Vagina (tissue), 2 donors: ENCODE measurements at regions not wholly inside any gene's neighbourhood (a gene's known extent, or its start where the extent isn't known, plus 50 kb on each side); places are given as distances from the start of the nearest gene placed in this dataset.

Source experiments
- POLR2A ChIP-seq, 2 donors: fragments of 450-650 bp; IDR thresholded peaks; one replicate each; pipeline ENCODE4 v1.6.1; 2017; ENCODE audit warnings: antibody characterized with exemption in 2 of 2, mild to moderate bottlenecking in 2 of 2, moderate library complexity in 2 of 2
- POLR2AphosphoS5 ChIP-seq, 2 donors: sonication (generic); formaldehyde crosslinking; IDR thresholded peaks; one replicate each; pipeline ENCODE4 v1.9.0; 2017; ENCODE audit warnings: antibody characterized with exemption in 2 of 2, mild to moderate bottlenecking in 2 of 2, low read depth in 1 of 2; ENCODE audit not compliant: insufficient read depth in 1 of 2
- TF ChIP-seq, protein P1 (sequence below), 3 experiments: fragments of 450-650 bp in 2 of 3; fragments of 200-600 bp in 1 of 3; sonication (generic) in 1 of 3; IDR thresholded peaks; one replicate each; pipeline ENCODE4 v1.5.1; 2017 to 2019; ENCODE audit warnings: antibody characterized with exemption in 3 of 3, mild to moderate bottlenecking in 2 of 3, moderate library complexity in 2 of 3

DNA sequence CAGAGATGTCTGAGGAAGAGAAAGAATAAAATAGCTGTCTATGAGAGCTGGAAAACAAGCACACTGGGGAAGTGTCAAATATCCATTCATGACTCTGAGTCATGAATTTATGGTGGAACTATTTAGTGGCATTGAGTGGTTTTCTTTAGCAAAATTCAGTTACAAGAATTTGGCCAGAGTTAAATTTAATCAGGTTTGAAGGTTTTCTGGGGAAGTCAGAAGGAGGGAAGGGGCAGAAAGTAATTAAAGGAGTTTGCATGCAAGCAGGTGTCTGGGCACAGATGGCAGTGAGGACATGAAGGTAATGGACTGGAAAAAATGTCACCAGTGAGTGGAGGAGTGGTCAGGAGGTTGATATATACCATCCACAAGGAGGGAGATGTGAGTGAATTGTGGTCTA is 121.9 kb upstream of the IVNS1ABP start:
- TF ChIP-seq, protein P1, sequence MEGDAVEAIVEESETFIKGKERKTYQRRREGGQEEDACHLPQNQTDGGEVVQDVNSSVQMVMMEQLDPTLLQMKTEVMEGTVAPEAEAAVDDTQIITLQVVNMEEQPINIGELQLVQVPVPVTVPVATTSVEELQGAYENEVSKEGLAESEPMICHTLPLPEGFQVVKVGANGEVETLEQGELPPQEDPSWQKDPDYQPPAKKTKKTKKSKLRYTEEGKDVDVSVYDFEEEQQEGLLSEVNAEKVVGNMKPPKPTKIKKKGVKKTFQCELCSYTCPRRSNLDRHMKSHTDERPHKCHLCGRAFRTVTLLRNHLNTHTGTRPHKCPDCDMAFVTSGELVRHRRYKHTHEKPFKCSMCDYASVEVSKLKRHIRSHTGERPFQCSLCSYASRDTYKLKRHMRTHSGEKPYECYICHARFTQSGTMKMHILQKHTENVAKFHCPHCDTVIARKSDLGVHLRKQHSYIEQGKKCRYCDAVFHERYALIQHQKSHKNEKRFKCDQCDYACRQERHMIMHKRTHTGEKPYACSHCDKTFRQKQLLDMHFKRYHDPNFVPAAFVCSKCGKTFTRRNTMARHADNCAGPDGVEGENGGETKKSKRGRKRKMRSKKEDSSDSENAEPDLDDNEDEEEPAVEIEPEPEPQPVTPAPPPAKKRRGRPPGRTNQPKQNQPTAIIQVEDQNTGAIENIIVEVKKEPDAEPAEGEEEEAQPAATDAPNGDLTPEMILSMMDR (IDR thresholded peaks at IDR 0.05), result no peak
- TF ChIP-seq POLR2A (IDR thresholded peaks at IDR 0.05), result no peak
- TF ChIP-seq POLR2AphosphoS5 (IDR thresholded peaks at IDR 0.05; ENCODE audit: insufficient read depth in 1 of 2, low read depth in 1 of 2), result no peak
